ENCODE measurements at regions not wholly inside any gene's neighbourhood (a gene's known extent, or its start where the extent isn't known, plus 50 kb on each side); places are given as distances from the start of the nearest gene placed in this dataset.

- CTCF ChIA-PET = no interaction called here
- no peak overlapping the region for H3K9ac ChIP-seq (ENCODE audit: control insufficient read depth, insufficient read depth, low read length)
- 0% methylated on average over 2 of the region's 2 CpGs for WGBS (ENCODE audit: insufficient coverage, insufficient replicate concordance, low lambda C conversion rate, missing lambda C conversion rate)
- BruUV-seq (replicated peaks) = no TSS peak
- ATAC-seq (no peak), FAIRE-seq (no peak), DNase-seq (ENCODE audit: low read depth, low spot score) (no peak)
- in situ Hi-C loops (cut with MboI) (no loop called here), intact Hi-C loops (cut with micrococcal nuclease; ENCODE audit: unreplicated experiment) (no loop called here)
- RAD21 ChIA-PET (ENCODE audit: unreplicated experiment) = no interaction called here
- H3K4me2 ChIP-seq (ENCODE audit: control insufficient read depth, insufficient read depth) = no peak overlapping the region
- no peaks in the 10 kb centered on the region for H3K36me3 ChIP-seq (ENCODE audit: control insufficient read depth in 2 of 2, insufficient read depth in 2 of 2, low read length in 1 of 2)
- H2AFZ ChIP-seq (ENCODE audit: control insufficient read depth, low read depth, low read length) = no peak overlapping the region
- no peaks in the 10 kb centered on the region for H3K27me3 ChIP-seq (replicated peaks in 1 of 2; ENCODE audit: control insufficient read depth in 2 of 2, insufficient read depth in 2 of 2, low read length in 1 of 2)
- H3K4me3 ChIP-seq = no peak overlapping the region
- H4K20me1 ChIP-seq (ENCODE audit: control insufficient read depth, insufficient read depth) = no peaks in the 10 kb centered on the region
- H3K79me2 ChIP-seq (ENCODE audit: control insufficient read depth, insufficient read depth, low read length) = no peaks in the 10 kb centered on the region
- POLR2A ChIA-PET = no interaction called here
- no peaks in the 10 kb centered on the region for H3K4me1 ChIP-seq (ENCODE audit: control insufficient read depth, insufficient read depth, low read length)
- no peak overlapping the region for H3K27ac ChIP-seq (ENCODE audit: control insufficient read depth, insufficient read depth)
- H3K9me3 ChIP-seq (replicated peaks; ENCODE audit: control insufficient read depth, insufficient read depth, low read length) = no peaks in the 10 kb centered on the region
- SMC1A ChIA-PET (ENCODE audit: uncharacterized antibody, unreplicated experiment) = no interaction called here
- no peak for TF ChIP-seq ZNF592 (IDR thresholded peaks at IDR 0.05)
- no peak for TF ChIP-seq MEF2B (IDR thresholded peaks at IDR 0.05; ENCODE audit: partially characterized antibody, poor library complexity, severe bottlenecking)
- no peak for TF ChIP-seq CUX1 (IDR thresholded peaks at IDR 0.05; ENCODE audit: insufficient replicate concordance, low read depth, low read length)
- TF ChIP-seq BACH1 (IDR thresholded peaks at IDR 0.05; ENCODE audit: borderline replicate concordance) = no peak
- TF ChIP-seq SREBF1 (IDR thresholded peaks at IDR 0.05; ENCODE audit: low read length) = no peak
- TF ChIP-seq HDGF (IDR thresholded peaks at IDR 0.05) = no peak
- no peak for TF ChIP-seq FOS (IDR thresholded peaks at IDR 0.05; ENCODE audit: borderline replicate concordance, extremely low read depth, insufficient read length)
- no peak for TF ChIP-seq NFXL1 (IDR thresholded peaks at IDR 0.05; ENCODE audit: borderline replicate concordance)
- no peak for TF ChIP-seq SMAD5 (IDR thresholded peaks at IDR 0.05; ENCODE audit: low read depth)
- TF ChIP-seq EP300 (IDR thresholded peaks at IDR 0.05; ENCODE audit: borderline replicate concordance in 1 of 2, control insufficient read depth in 1 of 2, low read depth in 2 of 2, low read length in 2 of 2) = no peak
- TF ChIP-seq SRF (IDR thresholded peaks at IDR 0.05; ENCODE audit: low read depth in 2 of 2, low read length in 2 of 2) = no peak
- no peak for TF ChIP-seq RBBP5 (conservative IDR thresholded peaks at IDR 0.05)
- TF ChIP-seq MYB (IDR thresholded peaks at IDR 0.05; ENCODE audit: borderline replicate concordance, low read depth, low read length) = no peak
- TF ChIP-seq SMAD1 (IDR thresholded peaks at IDR 0.05; ENCODE audit: low read depth, partially characterized antibody) = no peak
Measured at GRCh38 chr4:125539691-125540090, 224.9 kb downstream of the FAT4 start.
